GM19240 (cell line): ENCODE measurements at regions not wholly inside any gene's neighbourhood (a gene's known extent, or its start where the extent isn't known, plus 50 kb on each side); places are given as distances from the start of the nearest gene placed in this dataset.

Experiments
- DNase-seq: peaks from one replicate; pipeline ENCODE4 v3.0.0; 2011; ENCODE audit warnings: low spot score; ENCODE audit not compliant: insufficient read length

DNA sequence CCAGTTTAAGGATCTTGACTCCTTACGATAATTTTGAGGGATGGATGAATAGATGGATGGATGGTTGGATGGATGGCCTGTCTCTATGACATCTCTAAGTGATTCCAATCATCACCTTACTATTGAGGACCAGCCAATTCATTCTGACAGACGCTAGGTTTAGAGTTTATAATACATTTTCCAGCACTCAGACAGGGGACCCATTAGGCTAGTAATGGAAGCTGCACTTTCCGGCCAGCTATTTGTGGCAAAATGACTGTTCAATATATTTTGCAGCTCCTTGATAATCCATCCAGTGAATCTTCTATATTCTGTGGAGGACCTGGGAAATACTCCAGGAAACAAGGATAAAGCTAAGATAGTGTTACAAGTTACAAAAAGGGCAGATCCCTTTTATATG is 262.9 kb downstream of the TDRD15 start:
- no peak for DNase-seq

DNA sequence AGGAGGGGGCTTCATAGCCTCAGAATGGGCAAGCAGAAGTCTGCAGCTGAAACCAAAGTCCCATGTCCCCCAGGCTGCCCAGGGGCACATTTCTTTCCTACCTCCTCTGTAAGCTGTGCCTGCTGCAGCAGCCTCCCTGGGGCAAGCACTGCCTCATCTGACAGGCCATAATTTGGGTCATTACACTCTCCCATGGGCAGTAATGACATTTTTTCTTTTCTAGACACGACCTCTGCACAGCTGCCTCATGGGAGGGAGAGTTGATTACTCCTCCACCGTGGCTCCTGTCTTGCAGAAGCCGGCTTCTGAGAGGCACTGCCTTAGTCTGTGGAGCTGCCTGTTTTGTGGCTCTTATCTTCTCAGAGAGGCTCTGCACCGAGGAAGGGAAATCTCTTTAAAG is 268.9 kb downstream of the TDRD15 start:
- no peak for DNase-seq

DNA sequence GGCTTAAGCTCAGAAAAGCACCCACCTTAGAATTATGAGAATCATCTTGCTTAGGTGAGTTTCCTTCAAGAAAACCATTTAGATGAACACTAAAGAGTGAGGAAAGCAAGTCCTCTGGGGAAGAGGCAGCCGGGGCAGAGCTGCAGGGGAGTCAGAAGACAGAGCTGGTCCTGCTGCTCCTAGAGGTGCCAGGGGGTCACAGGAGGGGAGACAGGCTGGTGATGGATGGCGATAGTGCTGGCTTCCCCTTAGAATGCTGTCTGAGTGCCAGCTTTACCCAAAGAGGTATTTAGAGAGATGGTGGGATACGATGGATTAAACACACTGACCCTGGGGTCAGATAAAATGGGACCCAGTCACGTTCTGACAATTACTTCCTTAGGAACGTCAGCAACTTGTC is 269.4 kb downstream of the TDRD15 start:
- no peak for DNase-seq

DNA sequence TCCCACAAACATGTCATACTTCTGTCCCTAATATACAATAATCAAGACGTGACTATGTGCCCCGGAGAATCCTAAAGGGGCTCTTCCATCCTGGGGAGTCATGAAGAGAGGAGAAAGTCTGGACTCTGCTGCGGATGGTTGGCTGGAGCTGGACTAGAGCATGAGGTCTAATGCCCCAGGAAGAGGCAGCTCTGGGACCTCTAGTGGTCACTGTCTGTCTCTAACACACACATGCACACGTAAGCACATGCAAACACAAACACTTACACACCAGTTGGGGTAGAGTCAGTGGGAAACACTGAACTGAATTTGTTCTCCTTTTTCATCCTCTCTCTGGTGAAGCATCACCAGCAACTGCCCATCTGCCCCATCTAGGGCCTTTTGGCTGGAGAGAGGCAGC is 271.6 kb downstream of the TDRD15 start:
- no peak for DNase-seq

DNA sequence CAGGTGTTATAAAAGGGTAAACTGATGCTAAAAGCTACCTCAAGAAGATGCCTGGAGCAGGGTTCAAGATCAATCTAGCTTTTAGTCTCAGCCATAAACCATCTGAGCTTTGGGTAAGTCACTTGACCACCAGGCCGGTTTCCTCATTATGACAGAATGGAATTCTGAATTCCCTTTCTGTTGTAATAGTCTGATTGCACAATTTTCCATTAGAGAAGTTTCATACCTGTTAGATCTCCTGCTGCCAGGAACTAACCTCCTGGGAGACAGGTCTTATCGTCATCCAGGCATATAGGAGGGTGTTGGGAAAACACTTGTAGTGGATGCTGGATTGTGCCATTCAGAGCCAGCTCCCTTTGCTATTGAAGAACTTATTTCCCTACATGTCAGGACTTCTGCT is 272.5 kb downstream of the TDRD15 start:
- no peak for DNase-seq

DNA sequence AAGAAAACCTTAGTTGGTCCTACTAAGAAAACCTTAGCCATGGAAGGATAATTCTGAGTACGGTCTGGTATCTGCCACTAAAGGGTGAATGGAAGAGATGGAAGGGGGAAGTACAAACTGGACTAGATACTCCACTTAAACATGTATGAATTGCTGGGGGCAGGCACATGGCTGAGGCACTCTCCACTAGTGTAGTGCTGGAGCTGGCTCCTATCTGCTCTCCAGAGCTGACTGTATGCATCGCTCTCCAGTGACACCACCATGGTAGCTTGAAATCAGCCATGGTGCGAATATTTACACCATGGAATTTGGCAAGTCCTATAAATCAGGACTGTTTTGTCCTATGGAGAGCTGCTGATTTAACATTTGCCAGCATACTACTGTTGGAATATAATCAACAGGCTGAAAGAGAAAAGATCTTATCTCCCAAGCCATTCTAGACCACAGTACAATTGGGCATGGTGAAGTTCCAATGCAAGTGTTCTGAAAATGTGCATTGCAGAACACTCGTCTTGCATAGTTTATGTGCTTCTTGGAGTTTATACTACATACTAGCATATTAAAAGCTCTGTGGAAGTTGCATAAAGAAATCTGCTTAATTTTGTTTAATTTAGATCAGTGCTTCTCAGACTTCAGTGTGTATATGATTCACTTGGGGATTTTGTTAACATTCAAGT is 277.4 kb downstream of the TDRD15 start:
- no peak for DNase-seq

DNA sequence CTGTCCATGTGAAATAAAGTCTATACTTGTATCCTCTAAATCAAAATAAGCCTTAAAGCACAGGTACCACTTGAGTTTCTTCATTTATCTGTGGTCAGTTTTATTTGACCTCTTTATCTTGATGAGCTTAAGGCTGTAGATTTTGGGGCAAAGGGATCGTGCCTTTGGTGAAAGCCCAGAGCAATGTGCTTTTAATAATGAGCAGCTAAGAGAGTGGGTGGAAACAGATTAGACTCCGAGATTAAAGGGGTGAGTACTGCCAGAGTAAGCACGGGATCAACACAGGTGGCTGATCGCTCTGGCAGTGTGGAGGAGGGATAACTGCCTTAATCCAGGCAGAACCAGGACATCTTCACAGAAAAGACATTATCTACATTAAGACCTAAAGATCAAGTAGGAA is 280.4 kb downstream of the TDRD15 start:
- DNase-seq: no peak

DNA sequence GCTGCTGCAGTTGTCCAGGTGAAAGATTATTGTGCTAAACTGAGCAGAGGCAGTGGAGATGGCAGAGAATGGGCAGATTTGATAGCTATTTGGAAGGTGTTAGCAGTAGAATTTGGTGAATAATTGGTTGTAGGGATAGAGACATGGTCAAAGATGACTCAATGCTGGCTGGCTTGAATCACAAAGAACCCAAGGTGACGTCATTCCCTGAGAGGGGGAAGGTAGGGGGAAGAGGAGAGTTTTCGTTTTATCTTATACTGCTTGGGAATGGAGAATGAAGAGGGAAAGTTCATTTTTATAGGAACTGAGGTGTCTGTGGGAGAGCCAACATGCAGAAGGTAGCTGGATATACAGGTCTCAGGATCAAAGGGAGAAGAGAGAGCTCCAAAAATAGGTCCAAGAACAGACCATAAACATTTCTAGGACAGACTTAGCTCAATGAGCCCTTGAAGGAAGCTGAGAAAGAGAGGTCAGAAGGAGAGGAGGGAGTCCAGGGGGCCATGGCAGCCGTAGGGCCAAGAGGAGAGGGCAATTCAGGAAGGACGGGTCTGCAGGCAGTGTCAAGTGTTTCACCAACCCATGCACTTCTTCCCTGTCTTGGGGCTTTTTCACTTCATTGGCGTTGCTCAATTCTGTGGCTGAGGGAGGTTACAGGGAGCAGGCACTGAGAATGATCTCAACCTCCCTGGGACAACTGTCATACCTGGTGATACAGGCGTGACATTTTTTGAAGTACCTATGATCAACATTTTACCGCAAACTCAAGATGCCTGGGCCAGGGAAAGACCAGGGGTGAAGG is 281.3 kb downstream of the TDRD15 start:
- no peak for DNase-seq

DNA sequence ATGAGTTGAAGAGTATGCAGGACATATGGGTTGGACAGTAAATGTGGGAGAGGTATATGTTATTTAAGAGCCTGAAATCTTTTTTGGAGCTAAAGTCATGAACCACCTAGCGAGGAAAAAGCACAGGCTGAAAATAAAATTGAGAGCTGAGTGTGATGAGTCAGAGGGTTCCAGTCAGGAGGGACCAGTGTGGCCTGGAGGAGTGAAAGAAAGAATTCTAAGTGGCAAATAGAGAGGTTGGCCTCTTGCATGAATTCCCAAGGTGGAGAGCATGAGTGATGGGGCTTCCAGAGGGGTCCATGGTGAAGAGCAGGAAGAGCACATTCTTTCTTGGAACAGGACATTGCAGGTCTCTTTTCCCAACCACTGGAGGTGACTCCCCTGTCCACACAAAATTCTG is 282.6 kb downstream of the TDRD15 start:
- DNase-seq: no peak

DNA sequence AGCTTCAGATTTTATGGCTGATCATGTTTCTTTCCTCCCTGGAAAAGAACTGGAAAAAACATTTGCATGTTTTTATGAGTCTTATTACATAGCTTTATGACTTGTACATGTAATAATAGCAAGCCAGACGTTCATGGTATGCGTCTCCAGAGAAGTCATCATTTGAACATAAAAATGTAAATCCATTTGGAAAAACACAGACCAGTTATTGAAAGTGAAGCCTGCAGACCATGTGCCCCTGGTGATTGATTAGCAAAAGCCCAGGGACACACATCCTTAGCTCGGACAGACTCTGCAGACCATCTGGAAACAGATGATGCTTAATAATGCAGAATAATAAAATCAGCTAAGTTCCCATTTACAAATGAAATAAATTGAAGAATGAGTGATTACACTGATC is 283.1 kb downstream of the TDRD15 start:
- no peak for DNase-seq

DNA sequence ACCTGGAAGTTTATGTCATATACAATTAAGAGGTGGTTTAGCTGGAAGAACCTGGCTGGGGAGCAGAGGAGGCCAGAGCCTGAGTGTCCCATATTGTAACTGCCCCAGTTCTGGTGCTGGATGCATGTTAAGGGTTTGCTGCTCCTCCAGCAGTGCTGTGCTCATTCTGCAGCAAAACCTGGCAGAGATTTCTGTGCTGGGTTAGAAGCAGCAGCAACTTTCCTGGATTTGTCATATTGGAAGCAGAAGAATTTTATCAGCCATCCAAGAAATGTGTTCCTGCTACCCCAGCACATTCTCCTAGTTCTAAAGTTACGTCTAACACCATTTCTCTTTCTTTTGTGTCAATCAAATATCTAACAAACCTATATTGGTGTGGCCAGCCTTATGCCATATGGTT is 284.1 kb downstream of the TDRD15 start:
- DNase-seq: no peak

DNA sequence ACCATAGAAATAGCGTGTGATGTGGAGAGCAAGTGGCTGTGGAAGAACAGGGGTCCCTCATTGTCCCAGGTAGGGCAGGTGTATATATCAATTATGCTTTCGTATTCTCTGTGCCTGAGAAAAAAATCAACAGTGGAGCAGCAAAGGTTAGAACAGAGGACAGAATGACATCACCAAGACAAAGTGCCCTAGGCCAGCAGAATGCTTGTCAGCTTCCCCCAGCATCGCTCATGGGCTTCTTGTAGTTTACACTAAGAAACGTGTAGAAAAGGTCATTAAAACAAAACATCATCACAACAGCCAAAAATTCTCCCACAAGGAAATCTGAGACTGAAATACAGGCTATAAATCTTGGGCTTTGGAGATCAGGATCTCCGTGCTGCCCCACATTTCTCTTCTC is 288.0 kb downstream of the TDRD15 start:
- no peak for DNase-seq

DNA sequence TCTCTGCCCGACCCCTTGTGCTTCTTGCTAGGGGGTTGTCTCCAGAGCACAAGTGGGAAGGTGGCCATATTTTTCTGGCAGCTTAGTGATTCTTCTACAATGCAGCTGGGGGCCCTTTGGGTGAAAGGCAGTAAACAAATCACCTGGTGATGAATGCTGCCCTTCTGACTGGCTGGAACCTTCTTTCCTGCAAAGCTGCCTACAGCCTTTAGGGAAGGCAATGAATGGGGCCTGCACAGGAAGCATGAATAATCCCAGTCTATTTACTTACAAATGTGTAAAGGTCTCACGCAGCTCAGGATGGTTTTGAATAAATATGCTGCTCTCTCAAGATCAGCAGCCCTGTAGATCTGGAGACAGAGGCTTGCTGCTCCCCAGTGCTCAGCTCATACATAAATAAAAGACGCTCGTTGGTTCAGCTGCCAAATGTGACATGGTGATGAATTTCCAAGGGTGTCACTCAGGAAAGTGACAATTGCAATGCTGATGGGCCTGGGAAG is 289.2 kb downstream of the TDRD15 start:
- no peak for DNase-seq

DNA sequence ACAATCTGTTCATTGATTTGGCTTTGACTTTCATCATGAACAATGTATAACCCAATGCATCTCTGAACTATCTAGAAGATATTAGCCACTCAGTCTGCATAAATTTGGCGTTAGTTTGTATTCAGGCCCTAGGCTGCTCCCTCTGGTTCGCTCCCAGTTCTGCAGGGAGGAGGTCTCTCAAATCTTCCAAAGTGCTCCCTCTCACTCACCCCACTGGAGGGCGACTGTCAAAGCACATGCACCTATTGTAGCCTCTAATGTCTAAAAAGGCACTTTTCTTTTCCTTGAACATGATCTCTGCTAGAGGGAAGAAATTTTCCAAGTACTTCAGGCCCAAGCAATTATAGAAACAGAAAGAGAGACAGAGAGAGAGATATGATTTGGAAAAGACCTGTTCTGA is 291.5 kb downstream of the TDRD15 start:
- DNase-seq: no peak

DNA sequence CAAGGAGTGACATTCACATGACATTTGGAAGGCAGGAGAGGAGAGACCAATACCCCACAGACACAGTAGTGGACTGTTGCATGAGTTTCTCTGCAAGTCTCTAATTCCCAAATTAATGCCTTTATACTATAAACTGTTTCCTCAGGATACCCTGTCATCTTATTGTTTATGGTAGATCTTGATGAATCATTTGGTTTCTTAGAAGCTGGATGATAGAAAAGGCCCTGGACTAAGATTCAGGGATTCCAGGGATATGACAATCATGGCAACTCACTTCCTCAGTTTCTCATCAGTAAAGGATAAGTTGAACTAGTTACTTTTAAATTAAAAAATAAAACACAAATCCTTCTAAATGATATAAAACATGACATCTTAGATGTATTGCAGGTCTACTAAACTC is 292.5 kb downstream of the TDRD15 start:
- no peak for DNase-seq

DNA sequence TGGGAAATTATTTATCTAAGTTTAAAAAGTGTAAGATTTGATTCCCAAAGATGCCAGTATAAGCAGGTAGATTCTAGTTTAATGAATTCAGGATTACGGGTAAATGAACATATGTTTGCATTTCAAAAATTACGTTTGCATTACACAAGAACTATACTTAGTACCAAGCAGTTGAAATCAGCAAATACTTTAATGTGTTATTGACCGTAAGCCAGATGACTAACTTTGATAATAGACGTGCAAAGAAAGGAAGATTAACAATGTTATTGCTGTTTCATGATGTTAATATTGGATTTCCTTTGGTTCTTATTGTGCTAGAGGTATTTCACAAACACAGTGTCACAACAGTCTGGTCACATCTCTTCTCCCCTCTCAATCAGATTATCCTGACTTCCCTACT is 294.7 kb downstream of the TDRD15 start:
- no peak for DNase-seq

DNA sequence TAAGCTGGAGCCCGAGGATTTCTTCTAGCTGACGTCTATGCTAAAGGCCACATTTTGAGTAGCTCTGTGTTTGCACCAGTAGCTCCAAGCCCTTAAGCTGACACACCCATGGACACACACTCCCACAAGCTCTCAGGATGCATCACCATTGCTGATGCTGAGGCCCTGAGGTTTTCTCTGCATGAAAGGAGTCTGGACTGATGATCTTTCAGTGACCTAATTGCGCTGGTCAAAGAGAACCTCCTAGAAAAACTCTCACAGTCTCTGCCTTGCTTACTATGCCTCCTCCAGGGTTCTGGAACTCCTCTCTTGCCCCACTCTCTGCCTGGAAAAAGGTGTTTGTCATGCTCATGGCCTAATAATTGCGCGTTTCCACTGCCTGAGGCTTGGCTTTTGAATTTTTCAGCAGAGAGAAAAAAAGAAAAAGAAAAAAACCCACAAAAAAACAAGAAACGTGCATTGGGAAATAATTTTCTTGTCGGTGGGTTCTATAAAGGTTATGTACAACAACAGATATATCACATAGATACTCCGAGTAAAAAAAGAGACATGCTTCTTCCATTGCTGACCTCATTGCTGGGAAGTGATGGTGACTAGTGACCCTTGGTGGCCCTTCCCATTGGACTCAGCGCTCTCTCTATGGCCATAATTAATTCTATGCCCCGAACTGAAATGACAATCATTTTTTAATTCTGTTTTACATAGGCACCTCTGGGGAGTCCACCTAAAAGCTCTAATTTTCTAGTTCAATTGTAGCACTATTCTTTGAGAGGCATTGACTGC is 297.0 kb downstream of the TDRD15 start:
- DNase-seq: no peak

DNA sequence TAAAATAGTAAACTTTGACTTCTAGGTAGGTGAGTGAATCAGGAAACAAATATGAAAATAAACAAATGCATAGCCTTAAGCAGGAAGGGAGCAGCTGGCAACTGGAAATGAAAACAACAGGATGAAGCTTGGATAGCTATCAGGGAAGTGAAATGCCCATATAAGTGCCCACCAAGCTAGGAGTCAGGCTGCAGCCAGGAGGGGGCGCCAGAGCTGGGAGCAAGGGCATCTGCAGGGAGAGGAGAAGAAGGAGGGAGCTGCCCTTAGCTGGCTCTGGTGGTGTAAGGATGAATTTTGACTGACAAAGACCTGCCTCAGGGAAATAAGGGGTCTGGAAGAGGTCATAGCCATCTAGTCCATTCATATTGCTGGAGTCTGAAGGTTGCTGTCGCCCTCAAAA is 298.3 kb downstream of the TDRD15 start:
- DNase-seq: no peak

DNA sequence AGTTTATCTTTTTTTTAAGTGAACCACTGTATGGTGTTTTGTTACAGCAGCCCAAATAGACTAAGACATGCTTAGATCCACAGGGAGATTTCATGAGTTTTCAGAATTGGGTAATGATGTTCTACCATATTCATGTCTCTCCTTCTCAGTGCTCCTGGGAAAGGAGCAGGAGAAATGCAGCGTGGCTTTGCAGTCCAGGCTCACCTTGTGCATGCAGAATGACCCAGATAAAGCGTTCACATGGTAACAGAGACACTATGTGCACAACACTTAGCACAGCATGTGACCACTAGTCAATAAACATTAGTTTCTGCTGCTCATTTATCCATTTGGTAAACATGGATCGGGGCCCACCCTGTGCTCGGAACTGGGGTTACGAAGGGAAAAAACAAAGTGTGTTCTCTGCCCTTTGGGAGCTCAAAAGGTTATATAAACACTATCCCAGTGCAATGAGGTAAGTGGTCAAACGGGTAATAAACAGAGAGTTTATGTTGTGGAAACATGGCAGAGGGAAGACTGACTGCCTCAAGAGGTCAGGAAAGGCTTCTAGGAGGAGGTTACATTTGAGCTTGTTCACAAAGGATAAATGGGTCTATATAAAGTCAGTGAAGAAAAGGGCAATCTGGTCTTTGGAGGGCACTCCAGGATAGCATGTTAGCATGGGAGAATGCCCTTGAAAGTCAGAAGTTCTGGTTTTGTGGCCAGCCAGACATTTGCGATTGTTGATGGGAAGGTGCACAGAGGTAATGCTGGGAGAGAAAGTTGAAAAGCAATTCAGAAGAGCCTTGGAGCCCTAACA is 299.2 kb downstream of the TDRD15 start:
- no peak for DNase-seq

DNA sequence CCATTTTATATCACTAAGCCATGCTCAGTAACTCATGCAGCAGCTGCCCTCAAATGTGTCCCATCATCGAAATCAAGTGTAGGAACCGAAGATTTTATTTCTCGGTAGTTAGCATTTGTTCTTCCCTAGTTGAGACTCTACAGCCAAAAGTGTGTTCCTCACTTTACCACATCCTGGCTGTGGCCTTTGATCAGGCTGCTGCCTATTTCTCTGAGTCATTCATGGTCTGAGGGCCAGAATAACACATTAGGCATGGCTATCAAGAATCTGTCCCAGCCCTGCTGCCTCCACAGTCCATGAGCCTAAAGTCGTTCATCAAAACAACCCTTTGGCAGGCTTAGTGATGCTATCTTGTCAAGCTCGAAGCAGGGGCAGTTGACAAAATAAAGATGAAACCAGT is 300.1 kb downstream of the TDRD15 start:
- no peak for DNase-seq

DNA sequence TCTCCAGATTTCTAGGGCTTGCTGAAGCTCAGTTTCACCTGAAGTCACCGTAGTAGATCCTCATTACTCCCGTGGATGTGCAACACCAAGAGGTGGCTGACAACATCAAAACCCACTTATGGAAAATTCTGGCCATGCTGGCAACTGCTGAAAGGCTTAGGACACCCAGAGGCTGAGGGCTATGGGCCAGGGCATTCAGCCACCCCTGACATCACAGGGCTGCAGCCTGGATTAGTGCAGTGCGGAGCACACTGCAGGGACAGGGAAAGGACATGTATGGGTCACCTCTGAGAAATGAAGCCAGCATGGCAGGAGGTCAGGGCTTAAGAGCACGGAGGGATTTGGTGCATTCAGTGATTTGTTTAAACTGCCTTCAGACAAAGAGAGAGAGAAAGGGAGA is 300.6 kb downstream of the TDRD15 start:
- no peak for DNase-seq
